HCT116 (cell line): ENCODE measurements at regions not wholly inside any gene's neighbourhood (a gene's known extent, or its start where the extent isn't known, plus 50 kb on each side); places are given as distances from the start of the nearest gene placed in this dataset.

Source experiments
- ATAC-seq: fragments of 200-7000 bp; cut with Tn5 transposase; 2 replicates; pipeline ENCODE4 v1.9.1; 2020; ENCODE audit warnings: mild to moderate bottlenecking, moderate library complexity
- BruUV-seq: library from RNA; stranded (reverse); fragments of 400-500 nt; replicated peaks from 2 replicates; lab custom pipeline; 2021; lab: Mats Ljungman, UMichigan
- CTCF ChIA-PET: fragments of 300-600 bp; sonication (Branson Sonifier 250); formaldehyde crosslinking; loops from one replicate; lab custom pipeline; 2021; ENCODE audit warnings: antibody characterized with exemption; lab: Charles Lee
- POLR2A ChIA-PET: fragments of 300-600, 350-600 bp; sonication (Branson Sonifier 250); formaldehyde crosslinking; loops from one replicate; lab custom pipeline; 2021; ENCODE audit warnings: antibody characterized with exemption; lab: Charles Lee
- RAD21 ChIA-PET, 2 experiments: fragments of 300-600 bp; sonication (Branson Sonifier 250); formaldehyde crosslinking; loops; one replicate each; lab custom pipeline; 2023; ENCODE audit warnings: low total read pairs in 2 of 2; ENCODE audit not compliant: uncharacterized antibody in 2 of 2, unreplicated experiment in 2 of 2, low non-redundant PET in 1 of 2; lab: Charles Lee
- DNase-seq: peaks from one replicate; pipeline ENCODE4 v3.0.0-alpha.2; 2010; ENCODE audit warnings: low read depth, low spot score
- H2AFZ ChIP-seq: fragments of 200-600 bp; shearing (Covaris generic), sonication (generic); 2 replicates; pipeline ENCODE4 v1.6.1; 2017; ENCODE audit warnings: low read depth, mixed run types, mixed read lengths, antibody characterized with exemption, low read length; ENCODE audit not compliant: poor library complexity, severe bottlenecking
- H3K27ac ChIP-seq: 2 replicates; pipeline ENCODE4 v1.5.1; 2012; ENCODE audit warnings: low read depth, low read length
- H3K27me3 ChIP-seq: fragments of 200-600 bp; sonication (generic); 2 replicates; pipeline ENCODE4 v1.6.1; 2016; ENCODE audit warnings: mixed run types, low read length, mixed read lengths; ENCODE audit not compliant: insufficient read depth
- H3K36me3 ChIP-seq, 2 experiments: fragments of 200-500 bp in 1 of 2; fragments of 200-600 bp in 1 of 2; sonication (Bioruptor generic) in 1 of 2; sonication (generic) in 1 of 2; 2 replicates each; pipeline versions ENCODE4 v1.5.1 to v1.6.1; 2014 to 2016; ENCODE audit warnings: low read length in 2 of 2, inconsistent platforms in 1 of 2, mixed read lengths in 1 of 2, mixed run types in 1 of 2; ENCODE audit not compliant: insufficient read depth in 2 of 2, control insufficient read depth in 1 of 2
- H3K4me1 ChIP-seq, 2 experiments: fragments of 200-600 bp in 1 of 2; sonication (generic) in 1 of 2; 2 replicates each; pipeline versions ENCODE4 v1.5.1 to v1.6.1; 2012 to 2017; ENCODE audit warnings: low read length in 2 of 2, inconsistent platforms in 1 of 2, mild to moderate bottlenecking in 1 of 2, mixed read lengths in 1 of 2, mixed run types in 1 of 2, moderate library complexity in 1 of 2; ENCODE audit not compliant: insufficient read depth in 2 of 2, control insufficient read depth in 1 of 2
- H3K4me2 ChIP-seq: fragments of 200-600 bp; sonication (generic); 2 replicates; pipeline ENCODE4 v1.6.1; 2017; ENCODE audit warnings: mixed run types, low read length, mixed read lengths
- H3K4me3 ChIP-seq, 2 experiments: fragments of 200-600 bp in 1 of 2; sonication (generic) in 1 of 2; replicated peaks in 1 of 2; 2 replicates each; pipeline ENCODE4 v1.5.1; 2011 to 2016; ENCODE audit warnings: low read length in 2 of 2, control low read depth in 1 of 2, low read depth in 1 of 2, mild to moderate bottlenecking in 1 of 2, mixed read lengths in 1 of 2, mixed run types in 1 of 2
- H3K79me2 ChIP-seq: fragments of 200-600 bp; sonication (generic); 2 replicates; pipeline ENCODE4 v1.6.1; 2017; ENCODE audit warnings: mild to moderate bottlenecking, mixed run types, low read length, moderate library complexity, mixed read lengths; ENCODE audit not compliant: insufficient read depth
- H3K9ac ChIP-seq: fragments of 200-600 bp; sonication (generic); 2 replicates; pipeline ENCODE4 v1.6.1; 2016; ENCODE audit warnings: low read length, mixed read lengths
- H3K9me2 ChIP-seq: fragments of 200-600 bp; sonication (generic), shearing (Covaris generic); 2 replicates; pipeline ENCODE4 v1.6.1; 2017; ENCODE audit warnings: mixed run types, mild to moderate bottlenecking, moderate library complexity; ENCODE audit not compliant: insufficient read depth
- H3K9me3 ChIP-seq, 2 experiments: fragments of 200-500 bp in 1 of 2; fragments of 200-600 bp in 1 of 2; sonication (Bioruptor generic) in 1 of 2; sonication (generic) in 1 of 2; 2 replicates each; pipeline ENCODE4 v1.6.1; 2014 to 2017; ENCODE audit warnings: low read length in 2 of 2, mixed read lengths in 2 of 2, inconsistent platforms in 1 of 2, low read depth in 1 of 2, mild to moderate bottlenecking in 1 of 2, mixed run types in 1 of 2, moderate library complexity in 1 of 2; ENCODE audit not compliant: control insufficient read depth in 1 of 2, insufficient read depth in 1 of 2
- H4K20me1 ChIP-seq: fragments of 200-600 bp; sonication (generic), shearing (Covaris generic); 2 replicates; pipeline ENCODE4 v1.6.1; 2017; ENCODE audit warnings: mixed run types, mild to moderate bottlenecking, moderate library complexity; ENCODE audit not compliant: insufficient read depth
- CEBPB ChIP-seq: IDR thresholded peaks from 2 replicates; pipeline ENCODE4 v1.6.1; 2012; ENCODE audit warnings: low read depth
- FOSL1 ChIP-seq: IDR thresholded peaks from 2 replicates; pipeline ENCODE4 v1.6.1; 2012; ENCODE audit warnings: low read depth
- POLR2A ChIP-seq: IDR thresholded peaks from 2 replicates; pipeline ENCODE4 v1.7.0; 2011; ENCODE audit warnings: borderline replicate concordance; ENCODE audit not compliant: insufficient read depth, insufficient read length; ENCODE audit errors: extremely low read depth
- POLR2AphosphoS5 ChIP-seq: IDR thresholded peaks from 2 replicates; pipeline ENCODE4 v1.6.1; 2011; ENCODE audit warnings: mild to moderate bottlenecking, low read depth, low read length, moderate library complexity
- RAD21 ChIP-seq: IDR thresholded peaks from 2 replicates; pipeline ENCODE4 v1.6.1; 2012; ENCODE audit warnings: low read depth, mild to moderate bottlenecking
- SP1 ChIP-seq: IDR thresholded peaks from 2 replicates; pipeline ENCODE4 v1.6.1; 2012; ENCODE audit warnings: low read depth
- TCF7L2 ChIP-seq: IDR thresholded peaks from 2 replicates; pipeline ENCODE4 v1.7.0; 2011; ENCODE audit warnings: borderline replicate concordance, inconsistent platforms; ENCODE audit not compliant: insufficient read depth, insufficient read length; ENCODE audit errors: extremely low read depth
- YY1 ChIP-seq: IDR thresholded peaks from 2 replicates; pipeline ENCODE4 v1.6.1; 2011; ENCODE audit warnings: low read length, low read depth, moderate library complexity, mild to moderate bottlenecking; ENCODE audit not compliant: insufficient replicate concordance; ENCODE audit errors: extremely low read depth
- ZNF274 ChIP-seq: fragments of 200-500 bp; sonication (Bioruptor generic); IDR thresholded peaks from 2 replicates; pipeline ENCODE4 v1.6.1; 2014; ENCODE audit warnings: mild to moderate bottlenecking, low read depth, low read length, inconsistent platforms
- intact Hi-C: fragments of 100-400 bp; cut with micrococcal nuclease; formaldehyde crosslinking; loops from 2 replicates; pipeline ENCODE4 v1.10.0; 2022
- TF ChIP-seq, protein P1 (sequence below), 3 experiments: fragments of 200-600 bp in 1 of 3; sonication (generic) in 1 of 3; IDR thresholded peaks in 2 of 3; conservative IDR thresholded peaks in 1 of 3; 2 replicates each; pipeline ENCODE4 v1.5.1; 2012 to 2017; ENCODE audit warnings: low read depth in 2 of 3, low read length in 2 of 3, antibody characterized with exemption in 1 of 3, borderline replicate concordance in 1 of 3, control low read depth in 1 of 3, mild to moderate bottlenecking in 1 of 3, mixed read lengths in 1 of 3, mixed run types in 1 of 3, moderate library complexity in 1 of 3; ENCODE audit not compliant: insufficient read depth in 1 of 3
- TF ChIP-seq, protein P2 (sequence below): IDR thresholded peaks from 2 replicates; pipeline ENCODE4 v1.6.1; 2011; ENCODE audit warnings: mild to moderate bottlenecking, low read length, moderate library complexity; ENCODE audit not compliant: insufficient replicate concordance; ENCODE audit errors: extremely low read depth
- TF ChIP-seq, protein P3 (sequence below): IDR thresholded peaks from 2 replicates; pipeline ENCODE4 v1.6.1; 2012
- TF ChIP-seq, protein P4 (sequence below): IDR thresholded peaks from 2 replicates; pipeline ENCODE4 v1.6.1; 2012; ENCODE audit warnings: low read depth
- TF ChIP-seq, protein P5 (sequence below): IDR thresholded peaks from 2 replicates; pipeline ENCODE4 v1.6.1; 2012

DNA sequence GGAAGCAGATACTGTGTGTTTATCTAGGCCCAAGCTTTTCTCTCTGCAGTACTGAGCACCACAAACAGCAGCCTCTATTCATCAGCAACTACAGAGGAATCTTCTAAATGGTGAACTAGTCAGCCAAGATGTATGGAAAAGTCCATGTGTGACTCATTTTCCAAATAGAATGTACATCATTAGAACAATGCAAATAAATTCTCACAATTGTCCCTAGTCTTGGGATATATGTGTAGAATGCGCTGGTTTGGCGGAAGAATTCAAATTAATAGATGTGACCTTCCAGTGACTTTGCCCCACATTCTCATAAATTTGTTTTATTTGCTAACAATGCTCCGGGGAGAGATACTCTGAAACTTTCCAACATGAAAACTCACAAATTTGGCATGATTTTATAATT, 436.2 kb downstream of the CBLN4 start (continued):
- TF ChIP-seq, protein P1, sequence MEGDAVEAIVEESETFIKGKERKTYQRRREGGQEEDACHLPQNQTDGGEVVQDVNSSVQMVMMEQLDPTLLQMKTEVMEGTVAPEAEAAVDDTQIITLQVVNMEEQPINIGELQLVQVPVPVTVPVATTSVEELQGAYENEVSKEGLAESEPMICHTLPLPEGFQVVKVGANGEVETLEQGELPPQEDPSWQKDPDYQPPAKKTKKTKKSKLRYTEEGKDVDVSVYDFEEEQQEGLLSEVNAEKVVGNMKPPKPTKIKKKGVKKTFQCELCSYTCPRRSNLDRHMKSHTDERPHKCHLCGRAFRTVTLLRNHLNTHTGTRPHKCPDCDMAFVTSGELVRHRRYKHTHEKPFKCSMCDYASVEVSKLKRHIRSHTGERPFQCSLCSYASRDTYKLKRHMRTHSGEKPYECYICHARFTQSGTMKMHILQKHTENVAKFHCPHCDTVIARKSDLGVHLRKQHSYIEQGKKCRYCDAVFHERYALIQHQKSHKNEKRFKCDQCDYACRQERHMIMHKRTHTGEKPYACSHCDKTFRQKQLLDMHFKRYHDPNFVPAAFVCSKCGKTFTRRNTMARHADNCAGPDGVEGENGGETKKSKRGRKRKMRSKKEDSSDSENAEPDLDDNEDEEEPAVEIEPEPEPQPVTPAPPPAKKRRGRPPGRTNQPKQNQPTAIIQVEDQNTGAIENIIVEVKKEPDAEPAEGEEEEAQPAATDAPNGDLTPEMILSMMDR (IDR thresholded peaks at IDR 0.05 in 2 of 3, conservative IDR thresholded peaks at IDR 0.05 in 1 of 3; ENCODE audit: borderline replicate concordance in 1 of 3, insufficient read depth in 1 of 3, low read depth in 2 of 3, low read length in 2 of 3), result no peak

DNA sequence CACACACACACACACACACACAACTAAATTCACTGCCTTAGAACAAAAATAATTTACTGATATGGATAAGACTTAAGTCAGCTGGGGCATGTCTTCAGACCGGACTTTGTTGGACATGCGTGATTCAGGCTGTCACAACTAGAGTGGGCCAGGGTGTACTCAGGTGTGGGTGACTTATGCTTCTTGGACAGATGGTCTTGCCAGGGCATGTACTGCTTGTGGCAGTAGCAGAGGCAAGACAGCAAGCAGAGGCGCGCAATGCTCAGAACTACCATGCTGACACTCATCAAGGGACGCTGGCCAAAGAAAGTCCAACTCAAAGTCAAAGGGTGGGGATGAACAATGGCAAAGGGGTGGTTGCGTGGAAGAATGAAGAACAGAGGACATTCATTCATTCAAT, 437.5 kb downstream of the CBLN4 start:
- TF ChIP-seq POLR2A (no peak), POLR2AphosphoS5 (no peak), ZNF274 (no peak), RAD21 (no peak), SP1 (no peak), YY1 (no peak), FOSL1 (no peak), CEBPB (no peak), TCF7L2 (no peak)
- TF ChIP-seq, protein P2, sequence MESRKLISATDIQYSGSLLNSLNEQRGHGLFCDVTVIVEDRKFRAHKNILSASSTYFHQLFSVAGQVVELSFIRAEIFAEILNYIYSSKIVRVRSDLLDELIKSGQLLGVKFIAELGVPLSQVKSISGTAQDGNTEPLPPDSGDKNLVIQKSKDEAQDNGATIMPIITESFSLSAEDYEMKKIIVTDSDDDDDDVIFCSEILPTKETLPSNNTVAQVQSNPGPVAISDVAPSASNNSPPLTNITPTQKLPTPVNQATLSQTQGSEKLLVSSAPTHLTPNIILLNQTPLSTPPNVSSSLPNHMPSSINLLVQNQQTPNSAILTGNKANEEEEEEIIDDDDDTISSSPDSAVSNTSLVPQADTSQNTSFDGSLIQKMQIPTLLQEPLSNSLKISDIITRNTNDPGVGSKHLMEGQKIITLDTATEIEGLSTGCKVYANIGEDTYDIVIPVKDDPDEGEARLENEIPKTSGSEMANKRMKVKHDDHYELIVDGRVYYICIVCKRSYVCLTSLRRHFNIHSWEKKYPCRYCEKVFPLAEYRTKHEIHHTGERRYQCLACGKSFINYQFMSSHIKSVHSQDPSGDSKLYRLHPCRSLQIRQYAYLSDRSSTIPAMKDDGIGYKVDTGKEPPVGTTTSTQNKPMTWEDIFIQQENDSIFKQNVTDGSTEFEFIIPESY, result no peak
- TF ChIP-seq, protein P3, sequence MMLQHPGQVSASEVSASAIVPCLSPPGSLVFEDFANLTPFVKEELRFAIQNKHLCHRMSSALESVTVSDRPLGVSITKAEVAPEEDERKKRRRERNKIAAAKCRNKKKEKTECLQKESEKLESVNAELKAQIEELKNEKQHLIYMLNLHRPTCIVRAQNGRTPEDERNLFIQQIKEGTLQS, result no peak
- TF ChIP-seq, protein P4, sequence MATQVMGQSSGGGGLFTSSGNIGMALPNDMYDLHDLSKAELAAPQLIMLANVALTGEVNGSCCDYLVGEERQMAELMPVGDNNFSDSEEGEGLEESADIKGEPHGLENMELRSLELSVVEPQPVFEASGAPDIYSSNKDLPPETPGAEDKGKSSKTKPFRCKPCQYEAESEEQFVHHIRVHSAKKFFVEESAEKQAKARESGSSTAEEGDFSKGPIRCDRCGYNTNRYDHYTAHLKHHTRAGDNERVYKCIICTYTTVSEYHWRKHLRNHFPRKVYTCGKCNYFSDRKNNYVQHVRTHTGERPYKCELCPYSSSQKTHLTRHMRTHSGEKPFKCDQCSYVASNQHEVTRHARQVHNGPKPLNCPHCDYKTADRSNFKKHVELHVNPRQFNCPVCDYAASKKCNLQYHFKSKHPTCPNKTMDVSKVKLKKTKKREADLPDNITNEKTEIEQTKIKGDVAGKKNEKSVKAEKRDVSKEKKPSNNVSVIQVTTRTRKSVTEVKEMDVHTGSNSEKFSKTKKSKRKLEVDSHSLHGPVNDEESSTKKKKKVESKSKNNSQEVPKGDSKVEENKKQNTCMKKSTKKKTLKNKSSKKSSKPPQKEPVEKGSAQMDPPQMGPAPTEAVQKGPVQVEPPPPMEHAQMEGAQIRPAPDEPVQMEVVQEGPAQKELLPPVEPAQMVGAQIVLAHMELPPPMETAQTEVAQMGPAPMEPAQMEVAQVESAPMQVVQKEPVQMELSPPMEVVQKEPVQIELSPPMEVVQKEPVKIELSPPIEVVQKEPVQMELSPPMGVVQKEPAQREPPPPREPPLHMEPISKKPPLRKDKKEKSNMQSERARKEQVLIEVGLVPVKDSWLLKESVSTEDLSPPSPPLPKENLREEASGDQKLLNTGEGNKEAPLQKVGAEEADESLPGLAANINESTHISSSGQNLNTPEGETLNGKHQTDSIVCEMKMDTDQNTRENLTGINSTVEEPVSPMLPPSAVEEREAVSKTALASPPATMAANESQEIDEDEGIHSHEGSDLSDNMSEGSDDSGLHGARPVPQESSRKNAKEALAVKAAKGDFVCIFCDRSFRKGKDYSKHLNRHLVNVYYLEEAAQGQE, result no peak
- TF ChIP-seq, protein P5, sequence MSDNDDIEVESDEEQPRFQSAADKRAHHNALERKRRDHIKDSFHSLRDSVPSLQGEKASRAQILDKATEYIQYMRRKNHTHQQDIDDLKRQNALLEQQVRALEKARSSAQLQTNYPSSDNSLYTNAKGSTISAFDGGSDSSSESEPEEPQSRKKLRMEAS, result no peak
- H3K4me3 ChIP-seq, result no peak overlapping the region
- H2AFZ ChIP-seq, result no peak overlapping the region
- H3K27ac ChIP-seq, result no peak overlapping the region
- no peaks in the 10 kb centered on the region for H4K20me1 ChIP-seq
- DNase-seq (no peak), ATAC-seq (no peak)
- H3K27me3 ChIP-seq, result no peaks in the 10 kb centered on the region
- H3K9ac ChIP-seq, result no peak overlapping the region
- H3K9me2 ChIP-seq, result no peaks in the 10 kb centered on the region
- no peaks in the 10 kb centered on the region for H3K36me3 ChIP-seq
- no peaks in the 10 kb centered on the region for H3K79me2 ChIP-seq
- POLR2A ChIA-PET, result no interaction called here
- RAD21 ChIA-PET, result no interaction called here
- CTCF ChIA-PET, result no interaction called here
- no peak overlapping the region for H3K4me2 ChIP-seq
- H3K9me3 ChIP-seq, result peaks cover 7 to 26% of the 10 kb centered on the region in 2 experiments; a peak in 2 of 4 replicates
- BruUV-seq, result no TSS peak
- intact Hi-C loops, result no loop called here
- no peaks in the 10 kb centered on the region for H3K4me1 ChIP-seq
